Hematopoietic multipotent progenitor cell (in vitro differentiated cells): ENCODE measurements at regions not wholly inside any gene's neighbourhood (a gene's known extent, or its start where the extent isn't known, plus 50 kb on each side); places are given as distances from the start of the nearest gene placed in this dataset.

Experiments used
- DNase-seq, 3 donors: peaks; one replicate each; pipeline ENCODE4 v3.0.0-alpha.2; 2011 to 2015; ENCODE audit warnings: low read depth in 2 of 3, low spot score in 2 of 3

- no peak for DNase-seq
Measured at GRCh38 chr2:120472031-120472430, 126.1 kb downstream of the INHBB start.

DNA sequence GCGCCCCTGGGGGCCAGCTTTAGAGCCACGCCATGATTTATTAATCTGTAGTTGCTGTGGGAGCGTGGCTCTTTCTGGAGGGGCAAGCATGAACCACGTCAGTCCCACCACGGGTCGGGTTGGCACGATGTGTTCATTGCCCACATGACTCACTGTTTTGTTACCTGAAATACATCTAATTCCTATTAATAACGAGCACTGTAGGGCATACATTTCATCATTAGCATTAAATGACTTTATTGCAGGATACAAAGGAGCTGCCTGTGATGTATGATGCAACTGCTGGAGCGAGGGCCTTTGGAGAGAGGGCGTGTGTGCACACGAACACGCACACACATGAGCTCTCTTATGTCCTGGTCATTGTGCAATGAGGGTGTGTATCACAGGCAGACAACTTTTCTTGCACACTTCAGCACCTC, 127.0 kb downstream of the INHBB start:
- DNase-seq, result no peak

- no peak for DNase-seq
Measured at GRCh38 chr2:120473522-120474271, 127.8 kb downstream of the INHBB start.

- DNase-seq, result no peak
Measured at GRCh38 chr2:120474486-120474885, 128.6 kb downstream of the INHBB start.

GRCh38 chr2:120476141-120476540, 130.2 kb downstream of the INHBB start:
- no peak for DNase-seq

GRCh38 chr2:120477198-120477597, 131.3 kb downstream of the INHBB start:
- no peak for DNase-seq

DNA sequence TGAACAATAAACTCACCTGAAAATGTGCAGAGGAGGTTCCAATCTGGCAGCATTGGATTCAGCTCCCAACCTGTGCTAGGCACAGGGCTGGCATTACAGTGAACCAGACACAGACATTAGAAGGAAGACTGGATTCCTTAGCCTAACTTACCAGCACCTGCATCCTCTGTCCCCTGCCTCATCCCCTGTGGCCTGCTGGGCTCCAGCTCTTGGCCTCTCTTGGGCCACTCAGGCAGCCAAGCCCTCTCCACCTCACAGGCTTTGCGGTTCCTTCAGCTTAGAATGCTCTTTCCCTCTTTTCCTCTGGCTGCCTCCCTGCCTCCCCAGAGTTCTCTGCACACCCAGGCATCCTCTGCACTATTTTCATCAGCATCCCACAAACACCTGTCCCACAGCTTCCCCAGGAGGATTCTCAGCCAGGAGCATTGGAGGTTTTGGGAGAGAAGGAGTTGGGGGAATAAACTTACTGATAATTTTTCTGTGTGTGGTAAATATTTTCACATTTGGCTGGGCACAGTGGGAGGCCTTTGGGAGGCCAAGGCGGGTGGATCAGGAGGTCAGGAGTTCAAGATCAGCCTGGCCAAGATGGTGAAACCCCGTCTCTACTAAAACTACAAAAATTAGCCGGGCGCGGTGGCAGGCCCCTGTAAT, 132.0 kb downstream of the INHBB start:
- DNase-seq, result no peak

DNA sequence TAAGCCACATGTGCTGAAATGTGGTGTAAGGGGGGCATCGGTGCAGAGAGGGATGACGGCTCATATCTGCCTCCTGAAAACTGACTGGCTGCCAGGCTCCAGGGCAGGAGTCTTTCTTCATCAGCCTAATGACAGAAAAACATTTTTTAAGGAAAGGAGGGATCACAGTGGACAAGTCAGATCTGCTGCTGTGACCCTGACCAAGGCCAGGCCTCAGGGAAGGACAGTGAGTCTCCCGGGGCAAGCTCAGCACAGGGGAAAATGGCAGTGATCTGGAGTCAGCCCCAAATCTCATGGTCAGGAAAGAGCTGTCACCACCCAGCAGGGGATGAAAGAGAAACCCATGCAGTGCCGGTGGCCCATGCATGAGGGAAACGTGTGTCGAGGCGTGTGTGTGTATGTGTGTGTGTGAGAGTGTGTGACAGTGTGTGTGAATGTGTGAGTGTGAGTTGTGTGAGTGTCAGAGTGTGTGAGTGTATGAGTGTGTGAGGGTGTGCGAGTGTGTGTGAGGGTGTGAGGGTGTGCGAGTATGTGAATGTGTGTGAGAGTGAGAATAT, 134.5 kb downstream of the INHBB start:
- DNase-seq, result no peak

DNA sequence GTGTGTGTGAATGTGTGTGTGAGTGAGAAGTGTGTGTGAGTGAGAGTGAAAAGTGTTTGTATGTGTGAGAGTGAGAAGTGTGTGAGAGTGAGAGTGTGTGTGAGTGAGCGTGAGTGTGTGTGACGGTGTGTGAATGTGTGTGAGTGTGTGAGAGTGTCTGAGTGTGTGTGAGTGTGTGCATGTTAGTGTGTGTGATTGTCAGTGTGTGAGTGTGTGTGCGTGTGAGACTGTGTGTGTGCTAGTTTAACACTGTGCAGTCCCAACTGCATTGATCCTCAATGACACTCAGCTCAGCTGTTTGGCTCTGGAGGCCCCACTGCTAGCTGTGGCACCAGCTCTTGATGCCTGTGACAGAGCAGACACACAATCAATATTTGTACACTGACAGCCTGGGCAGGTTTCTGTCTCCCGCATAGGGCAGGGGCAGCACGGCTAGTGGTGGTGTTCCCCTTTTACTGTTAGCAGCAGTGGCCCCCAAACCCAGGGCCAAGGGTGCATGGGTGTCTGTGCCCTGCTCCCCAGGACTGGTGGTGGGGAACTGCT, 135.0 kb downstream of the INHBB start:
- DNase-seq, result no peak

GRCh38 chr2:120481446-120482194, 135.7 kb downstream of the INHBB start:
- no peak for DNase-seq

DNA sequence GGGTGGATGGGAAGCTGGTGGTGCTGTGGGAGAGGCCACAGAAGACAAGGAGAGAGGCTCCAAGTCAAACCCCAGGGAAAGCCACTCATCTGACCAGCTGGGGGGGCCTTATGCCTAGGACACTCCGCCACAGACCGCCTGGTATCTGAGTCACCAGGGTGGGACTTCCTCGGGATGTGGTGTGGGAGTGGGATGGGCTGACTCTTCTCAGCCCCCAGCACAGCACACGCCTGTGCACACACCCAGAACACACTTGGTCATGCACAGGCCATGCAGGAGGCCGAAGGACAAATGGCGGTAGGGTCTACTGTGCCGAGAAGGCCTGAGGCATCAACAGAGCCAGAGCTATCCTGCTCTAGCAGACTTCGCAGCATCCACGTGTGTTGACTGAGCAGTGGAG, 136.4 kb downstream of the INHBB start:
- DNase-seq, result no peak

DNA sequence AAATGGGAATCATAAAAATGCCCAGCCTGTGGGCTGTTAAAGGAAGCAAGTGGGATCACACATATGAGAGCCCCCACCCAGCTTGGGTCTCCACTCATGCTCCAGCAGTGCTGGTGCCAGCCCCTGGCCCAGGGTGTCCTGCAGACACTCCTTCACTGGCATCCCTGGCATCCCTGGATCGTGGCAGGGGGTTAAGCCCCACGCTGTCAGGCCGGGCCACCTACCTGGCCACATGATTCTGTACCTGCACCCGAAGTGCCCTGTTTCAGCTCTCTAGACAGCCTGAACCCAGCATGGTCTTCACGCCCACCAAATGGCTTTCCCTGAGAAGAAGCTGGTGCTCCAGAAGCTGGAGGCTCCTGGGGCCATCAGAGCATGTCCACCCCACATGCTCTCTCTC, 137.4 kb downstream of the INHBB start:
- no peak for DNase-seq

DNA sequence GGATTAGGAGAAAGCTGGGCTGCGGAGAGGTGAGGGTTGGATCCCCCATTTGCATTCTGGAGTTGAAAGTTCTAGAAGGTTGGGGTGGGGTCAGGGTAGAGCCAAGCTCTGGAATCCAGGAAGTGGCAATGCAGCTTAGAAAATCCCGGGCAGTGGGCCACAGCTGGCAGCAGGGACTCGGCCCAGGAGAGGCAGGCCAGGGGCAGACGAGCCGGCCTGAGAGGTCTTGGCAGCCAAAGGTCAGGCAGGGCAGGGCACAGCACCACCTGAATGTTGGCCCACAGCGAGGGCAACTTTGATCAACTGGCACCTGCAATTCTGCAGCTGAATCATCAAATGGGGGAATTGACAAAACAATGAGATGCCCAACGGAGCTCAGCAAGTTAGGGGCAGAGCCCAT, 139.2 kb downstream of the INHBB start:
- no peak for DNase-seq

- DNase-seq, result no peak
Measured at GRCh38 chr2:120486441-120486840, 140.5 kb downstream of the INHBB start.

- no peak for DNase-seq
Measured at GRCh38 chr2:120486946-120487345, 141.0 kb downstream of the INHBB start.

DNA sequence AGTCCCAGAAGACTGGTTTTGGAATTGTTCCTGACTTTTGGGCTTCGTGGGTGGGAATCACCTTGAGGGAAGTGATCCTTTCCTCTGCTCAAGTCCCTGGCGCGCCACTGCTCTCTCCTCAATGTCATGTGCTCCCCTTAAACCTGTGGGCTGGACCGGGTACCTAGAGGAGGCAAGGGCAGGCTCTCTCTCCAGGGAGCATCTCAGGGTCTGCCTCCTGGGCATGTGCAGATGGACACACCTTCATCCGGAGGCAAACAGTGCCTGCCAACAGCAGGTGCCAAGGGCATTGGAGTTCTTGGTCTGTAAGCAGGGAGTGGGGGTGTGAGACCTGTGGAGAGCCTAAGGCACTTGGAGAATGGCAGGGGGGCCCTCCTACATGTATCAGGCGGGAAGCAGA, 142.6 kb downstream of the INHBB start:
- no peak for DNase-seq

DNA sequence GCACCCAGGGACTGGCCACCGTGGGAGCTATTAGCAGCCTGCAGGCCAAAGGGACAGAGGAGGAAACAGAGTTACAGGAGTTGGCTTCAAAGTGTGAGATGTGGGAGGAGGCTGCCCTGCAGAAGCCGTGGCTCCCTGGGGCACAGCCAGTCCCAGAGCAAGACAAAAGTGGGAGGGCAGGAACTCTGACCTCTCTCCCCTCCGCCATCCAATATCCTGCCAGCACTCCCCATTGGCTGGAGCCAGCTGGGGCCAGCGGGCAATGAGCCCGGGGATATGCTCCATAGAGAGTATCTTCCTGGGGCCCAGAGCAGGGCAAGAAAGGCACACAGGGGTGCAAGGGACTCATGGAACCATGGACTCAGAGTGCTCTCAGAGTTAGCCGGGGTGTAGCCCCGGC, 143.1 kb downstream of the INHBB start:
- no peak for DNase-seq

DNA sequence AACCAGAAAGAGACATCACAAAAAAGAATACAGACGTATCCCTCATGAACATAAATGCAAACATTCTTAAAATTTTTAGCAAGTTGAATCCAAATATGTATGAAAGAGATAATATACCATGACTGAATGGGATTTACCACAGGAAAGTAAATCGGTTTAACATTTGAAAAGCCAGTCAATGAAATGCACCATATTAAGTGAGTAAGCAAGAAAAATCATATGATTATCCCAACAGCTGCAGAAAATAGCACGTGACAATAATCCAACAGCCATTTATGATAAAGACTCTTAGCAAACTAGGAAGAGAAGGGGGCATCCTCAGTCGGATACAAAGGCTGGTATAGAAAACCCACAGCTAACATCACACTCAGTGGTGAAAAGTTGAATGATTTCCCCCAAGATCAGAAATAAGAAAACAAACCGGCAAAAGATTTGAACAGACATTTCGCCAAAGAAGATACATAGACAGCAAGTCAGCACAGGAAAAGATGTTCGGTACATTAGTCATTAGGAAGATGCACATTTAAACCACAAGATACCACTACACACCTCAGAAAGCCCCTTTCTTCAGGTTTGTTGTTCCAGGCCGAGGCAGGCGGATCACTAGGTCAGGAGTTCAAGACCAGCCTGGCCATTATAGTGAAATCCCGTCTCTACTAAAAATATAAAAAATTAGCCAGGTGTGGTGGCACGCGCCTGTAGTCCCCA, 144.3 kb downstream of the INHBB start:
- DNase-seq, result no peak

DNA sequence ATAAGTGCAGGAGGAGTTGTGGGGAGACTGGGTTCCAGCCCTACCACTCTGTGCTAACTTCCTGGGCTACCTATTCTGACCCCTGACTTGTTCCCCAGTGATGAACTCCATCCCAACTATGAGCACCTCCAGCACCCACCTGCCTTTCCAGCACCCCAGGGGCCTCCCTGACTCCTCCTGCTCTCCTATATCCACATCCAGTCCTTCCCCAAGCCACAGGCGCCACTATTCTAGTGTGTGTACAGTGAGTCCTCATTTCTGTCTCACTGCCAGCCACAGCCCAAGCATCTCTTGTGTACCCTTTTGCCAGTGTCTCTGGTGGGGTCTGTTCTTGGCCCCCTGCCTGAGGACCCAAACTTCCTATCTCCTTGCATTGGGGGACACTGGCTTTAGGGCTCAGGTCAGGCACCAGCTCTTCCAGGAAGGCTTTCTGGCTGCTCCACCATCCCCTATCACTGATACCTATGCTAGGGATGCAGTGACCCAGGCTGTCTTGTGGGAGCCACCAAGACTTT, 145.2 kb downstream of the INHBB start:
- DNase-seq, result no peak

DNA sequence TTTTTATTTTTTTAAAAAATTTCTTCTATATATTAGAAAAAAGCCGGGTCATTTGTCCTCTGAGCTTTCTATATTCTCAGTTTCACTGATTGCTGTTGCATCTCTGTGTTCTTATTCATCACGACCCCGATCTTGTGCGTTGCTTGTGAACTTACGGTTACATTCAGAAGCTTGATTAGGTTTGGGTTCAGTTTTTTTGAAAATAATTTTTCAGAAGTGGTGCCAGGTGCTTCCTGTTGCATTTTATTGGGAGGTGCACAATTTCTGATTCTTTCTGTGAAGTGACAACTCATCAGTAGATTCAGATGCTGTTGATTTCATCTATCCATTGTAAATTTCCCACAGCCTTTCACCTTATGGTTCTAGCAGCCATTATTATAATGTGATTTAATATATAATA, 147.3 kb downstream of the INHBB start:
- peak in 1 of 3 donors; percentile 19 for DNase-seq
